ENCODE measurements at regions not wholly inside any gene's neighbourhood (a gene's known extent, or its start where the extent isn't known, plus 50 kb on each side); places are given as distances from the start of the nearest gene placed in this dataset.

GRCh38 chr2:42979416-42979869, 187.1 kb upstream of the HAAO start:
- ChIA-PET RAD21 (ENCODE audit: low non-redundant PET in 1 of 2, low total read pairs in 2 of 2, uncharacterized antibody in 2 of 2, unreplicated experiment in 2 of 2) (no interaction called here), CTCF (no interaction called here), POLR2A (no interaction called here)
- no peak for TF ChIP-seq SIN3A (IDR thresholded peaks at IDR 0.05; ENCODE audit: low read depth)
- no peak for TF ChIP-seq ZFX (IDR thresholded peaks at IDR 0.05)
- no peak for TF ChIP-seq SP1 (IDR thresholded peaks at IDR 0.05; ENCODE audit: low read depth)
- no peak for TF ChIP-seq REST (IDR thresholded peaks at IDR 0.05; ENCODE audit: low read depth)
- TF ChIP-seq POLR2A (IDR thresholded peaks at IDR 0.05; ENCODE audit: borderline replicate concordance, extremely low read depth, insufficient read depth, insufficient read length) = no peak
- TF ChIP-seq ELF1 (IDR thresholded peaks at IDR 0.05; ENCODE audit: borderline replicate concordance, low read depth) = no peak
- TF ChIP-seq TCF7L2 (IDR thresholded peaks at IDR 0.05; ENCODE audit: borderline replicate concordance, extremely low read depth, insufficient read depth, insufficient read length) = no peak
- TF ChIP-seq FOSL1 (IDR thresholded peaks at IDR 0.05; ENCODE audit: low read depth) = no peak
- no peak for TF ChIP-seq EZH2phosphoT487 (IDR thresholded peaks at IDR 0.05; ENCODE audit: borderline replicate concordance)
- TF ChIP-seq SRF (IDR thresholded peaks at IDR 0.05; ENCODE audit: low read depth) = no peak
- no peak for TF ChIP-seq RAD21 (IDR thresholded peaks at IDR 0.05; ENCODE audit: low read depth)
- no peak for TF ChIP-seq ZNF274 (IDR thresholded peaks at IDR 0.05; ENCODE audit: low read depth, low read length)
- TF ChIP-seq ATF3 (IDR thresholded peaks at IDR 0.05) = no peak
- TF ChIP-seq CTCF (IDR thresholded peaks at IDR 0.05 in 2 of 3, conservative IDR thresholded peaks at IDR 0.05 in 1 of 3; ENCODE audit: borderline replicate concordance in 1 of 3, insufficient read depth in 1 of 3, low read depth in 2 of 3, low read length in 2 of 3) = no peak
- TF ChIP-seq CBX3 (IDR thresholded peaks at IDR 0.05; ENCODE audit: low read depth) = no peak
- no peak for TF ChIP-seq EZH2 (IDR thresholded peaks at IDR 0.05)
- Histone ChIP-seq H3K27me3 (ENCODE audit: insufficient read depth, low read length) (no peaks in the 10 kb centered on the region), H4K20me1 (ENCODE audit: insufficient read depth) (no peaks in the 10 kb centered on the region), H3K9me2 (ENCODE audit: insufficient read depth) (no peaks in the 10 kb centered on the region), H3K9ac (ENCODE audit: low read length) (no peak overlapping the region), H3K4me1 (ENCODE audit: control insufficient read depth in 1 of 2, insufficient read depth in 2 of 2, low read length in 2 of 2) (peaks cover 0 to 4% of the 10 kb centered on the region in 2 experiments; a peak in 1 of 4 replicates), H3K4me3 (replicated peaks in 1 of 2; ENCODE audit: low read depth in 1 of 2, low read length in 2 of 2) (no peak overlapping the region), H2AFZ (ENCODE audit: low read depth, low read length, poor library complexity, severe bottlenecking) (no peak overlapping the region), H3K36me3 (ENCODE audit: control insufficient read depth in 1 of 2, insufficient read depth in 2 of 2, low read length in 2 of 2) (no peaks in the 10 kb centered on the region), H3K79me2 (ENCODE audit: insufficient read depth, low read length) (no peaks in the 10 kb centered on the region), H3K9me3 (ENCODE audit: control insufficient read depth in 1 of 2, insufficient read depth in 1 of 2, low read depth in 1 of 2, low read length in 2 of 2) (no peaks in the 10 kb centered on the region), H3K4me2 (ENCODE audit: low read length) (no peak overlapping the region), H3K27ac (ENCODE audit: low read depth, low read length) (no peak overlapping the region)
- BruUV-seq (replicated peaks) = no TSS peak
- intact Hi-C loops (cut with micrococcal nuclease) = loop anchor here (5.0 kb wide), 1 partner anchor 153 kb away; no protein-coding TSS in a partner anchor
- ATAC-seq (no peak), DNase-seq (ENCODE audit: low read depth, low spot score) (no peak)
